HG02798 (cell line): ENCODE measurements at regions not wholly inside any gene's neighbourhood (a gene's known extent, or its start where the extent isn't known, plus 50 kb on each side); places are given as distances from the start of the nearest gene placed in this dataset.
"Not testable (repeated sequence)": the region's sequence is repeated elsewhere in the genome, so short reads cannot be mapped to it uniquely, and the experiment has no call there.

Source experiments
- ATAC-seq: cut with Tn5 transposase; IDR thresholded peaks from one replicate; pipeline ENCODE4 v1.9.1; 2021; ENCODE audit warnings: mild to moderate bottlenecking; ENCODE audit not compliant: unreplicated experiment, poor library complexity

GRCh38 chr9:100700689-100701318, 122.9 kb downstream of the CAVIN4 start:
- ATAC-seq, result peak; percentile 58

GRCh38 chr9:100714372-100715099, 136.7 kb downstream of the CAVIN4 start:
- peak; percentile 78 for ATAC-seq

- no peak for ATAC-seq
These were observed 137.2 kb downstream of the CAVIN4 start for GRCh38 chr9:100715100-100715380.

GRCh38 chr9:100718717-100719116, 140.8 kb downstream of the CAVIN4 start:
- no peak for ATAC-seq

GRCh38 chr9:100720922-100721321, 143.0 kb downstream of the CAVIN4 start:
- no peak for ATAC-seq

- ATAC-seq, result no peak
These were observed 147.0 kb downstream of the CAVIN4 start for GRCh38 chr9:100724886-100725285.

GRCh38 chr9:100725371-100725770, 147.5 kb downstream of the CAVIN4 start:
- ATAC-seq, result no peak

GRCh38 chr9:100729336-100729895, 151.5 kb downstream of the CAVIN4 start:
- no peak for ATAC-seq

GRCh38 chr9:100730086-100730485, 152.2 kb downstream of the CAVIN4 start:
- ATAC-seq, result no peak

GRCh38 chr9:100731038-100731556, 153.2 kb downstream of the CAVIN4 start:
- ATAC-seq, result no peak

GRCh38 chr9:100731557-100731956, 153.7 kb downstream of the CAVIN4 start:
- ATAC-seq, result no peak

GRCh38 chr9:100739208-100739607, 161.3 kb downstream of the CAVIN4 start:
- no peak for ATAC-seq

- no peak for ATAC-seq
These were observed 161.8 kb downstream of the CAVIN4 start for GRCh38 chr9:100739666-100740065.

GRCh38 chr9:100748930-100749329, 171.1 kb downstream of the CAVIN4 start:
- ATAC-seq, result not testable (repeated sequence)

GRCh38 chr9:100756217-100756616, 178.3 kb downstream of the CAVIN4 start:
- no peak for ATAC-seq

- no peak for ATAC-seq
These were observed 181.3 kb downstream of the CAVIN4 start for GRCh38 chr9:100759215-100759614.

GRCh38 chr9:100761276-100761802, 183.5 kb downstream of the CAVIN4 start:
- ATAC-seq, result no peak

- ATAC-seq, result no peak
These were observed 196.4 kb downstream of the CAVIN4 start for GRCh38 chr9:100774326-100774725.

GRCh38 chr9:100774962-100775361, 197.1 kb downstream of the CAVIN4 start:
- ATAC-seq, result no peak

GRCh38 chr9:100775912-100776311, 198.0 kb downstream of the CAVIN4 start:
- ATAC-seq, result no peak

GRCh38 chr9:100784755-100785154, 206.9 kb downstream of the CAVIN4 start:
- no peak for ATAC-seq
